Stimulated activated CD4-positive, alpha-beta T cell treated with anti-CD3 and anti-CD28 coated beads, Interleukin-15, amount 100 ng/mL, for 1 hour (primary cell): ENCODE measurements at regions not wholly inside any gene's neighbourhood (a gene's known extent, or its start where the extent isn't known, plus 50 kb on each side); places are given as distances from the start of the nearest gene placed in this dataset.
A peak's percentile ranks its signal among the peaks of the same experiment; 100 is the strongest.
"Not testable (repeated sequence)": the region's sequence is repeated elsewhere in the genome, so short reads cannot be mapped to it uniquely, and the experiment has no call there.

Source experiments
- DNase-seq, 2 donors: peaks; one replicate each; pipeline ENCODE4 v3.0.0-alpha.2; 2020; ENCODE audit warnings: low read depth in 1 of 2, low spot score in 1 of 2

DNA sequence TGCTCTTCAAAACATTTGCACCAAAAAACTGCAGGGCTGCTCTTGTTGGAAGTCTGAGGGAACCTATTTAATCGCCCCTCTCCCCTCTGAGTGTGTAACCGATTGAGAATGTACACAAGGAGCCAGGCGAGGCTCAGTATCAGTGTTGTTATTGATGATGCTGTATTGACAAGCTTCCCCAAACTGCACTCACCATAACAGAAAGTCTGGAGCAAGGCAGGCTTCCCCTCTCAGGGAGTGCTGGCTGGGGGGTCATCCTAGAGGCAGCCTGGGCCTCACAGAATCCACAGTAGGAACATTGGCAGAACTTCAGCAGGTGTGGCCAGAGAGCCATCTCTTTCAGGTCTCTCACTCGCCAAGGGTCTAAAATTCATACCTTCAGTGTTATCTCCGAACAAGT is 58.1 kb upstream of the TUNAR start:
- no peak for DNase-seq

DNA sequence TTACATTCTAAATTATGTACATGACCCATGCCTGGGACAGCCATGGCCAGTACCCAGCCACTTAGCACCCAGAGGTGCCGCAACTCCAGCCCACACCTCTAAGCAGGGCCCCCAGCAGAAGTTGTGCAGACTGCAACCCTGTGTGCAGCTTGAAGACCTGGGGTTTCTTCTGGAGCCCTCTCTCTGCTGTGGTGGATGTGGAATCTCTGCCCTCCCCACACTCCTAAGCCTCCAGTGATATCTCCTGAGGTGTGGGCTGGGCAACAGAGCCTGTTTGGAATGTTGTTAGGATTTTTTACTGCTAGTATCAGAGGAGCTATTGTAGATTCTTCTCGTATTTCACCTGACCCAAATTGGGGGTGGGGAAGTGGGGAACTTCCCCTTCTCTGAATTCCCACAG is 59.4 kb upstream of the TUNAR start:
- no peak for DNase-seq

- no peak for DNase-seq
These were observed 60.1 kb upstream of the TUNAR start for GRCh38 chr14:95816539-95816938.

GRCh38 chr14:95815226-95815690 is 61.4 kb upstream of the TUNAR start:
- DNase-seq = no peak

DNA sequence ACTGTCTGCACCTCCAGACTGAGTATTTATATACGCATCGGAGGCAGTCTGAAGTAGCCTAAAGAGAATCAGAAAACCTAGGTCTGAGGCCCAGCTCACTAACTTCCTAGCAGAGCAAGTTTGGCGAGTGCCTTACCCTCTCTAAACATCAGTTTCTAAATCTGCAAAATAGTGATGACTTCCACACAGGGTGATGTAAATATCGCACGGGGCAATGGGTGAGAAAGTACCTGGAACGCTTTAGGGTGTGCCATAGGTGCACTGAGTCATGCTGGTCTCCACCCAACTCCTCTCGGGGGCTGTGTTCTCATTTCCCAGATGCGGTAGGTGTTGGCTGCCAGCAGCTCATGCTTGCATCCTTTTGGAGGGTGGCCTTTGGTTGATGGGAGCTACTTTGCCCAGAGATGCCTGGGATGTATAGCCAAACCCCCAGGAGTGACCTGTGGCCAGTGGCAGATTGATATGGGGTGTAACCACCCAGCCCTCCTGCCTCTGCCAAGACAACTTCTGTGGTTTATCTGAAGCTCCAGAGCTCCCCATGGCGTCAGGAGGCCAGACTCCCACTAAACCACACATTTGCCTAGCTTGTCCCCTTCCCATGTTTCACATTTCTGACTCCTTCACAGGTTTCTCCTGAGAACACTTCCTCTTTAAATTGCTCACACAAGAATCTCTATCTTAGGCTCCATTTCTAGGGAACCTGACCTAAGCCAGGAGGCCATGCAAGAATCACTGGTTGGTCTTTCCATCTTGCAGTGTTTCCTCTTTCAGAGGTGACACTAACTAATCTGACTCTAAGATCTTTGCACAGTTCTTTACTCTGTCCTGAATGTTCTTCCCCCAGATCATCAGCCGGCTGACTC is 62.0 kb upstream of the TUNAR start:
- no peak for DNase-seq

DNA sequence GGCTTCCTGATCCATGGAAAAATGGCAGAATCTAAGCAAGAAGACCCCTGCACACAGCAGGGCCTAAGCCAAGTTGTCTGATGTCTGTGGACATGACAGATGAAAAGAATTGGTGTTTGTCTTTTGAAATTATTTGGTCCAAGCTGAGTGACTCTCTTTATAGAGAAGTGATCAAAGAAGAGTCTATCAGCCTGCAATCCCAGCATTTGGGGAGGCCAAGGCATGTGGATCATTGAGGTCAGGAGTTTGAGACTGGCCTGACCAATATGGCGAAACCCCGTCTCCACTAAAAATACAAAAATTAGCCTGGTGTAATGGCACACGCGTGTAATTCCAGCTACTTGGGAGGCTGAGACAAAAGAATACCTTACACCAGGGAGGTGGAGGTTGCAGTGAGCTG is 64.8 kb upstream of the TUNAR start:
- DNase-seq = no peak

- DNase-seq = no peak
These were observed 68.3 kb upstream of the TUNAR start for GRCh38 chr14:95808371-95808770.

DNA sequence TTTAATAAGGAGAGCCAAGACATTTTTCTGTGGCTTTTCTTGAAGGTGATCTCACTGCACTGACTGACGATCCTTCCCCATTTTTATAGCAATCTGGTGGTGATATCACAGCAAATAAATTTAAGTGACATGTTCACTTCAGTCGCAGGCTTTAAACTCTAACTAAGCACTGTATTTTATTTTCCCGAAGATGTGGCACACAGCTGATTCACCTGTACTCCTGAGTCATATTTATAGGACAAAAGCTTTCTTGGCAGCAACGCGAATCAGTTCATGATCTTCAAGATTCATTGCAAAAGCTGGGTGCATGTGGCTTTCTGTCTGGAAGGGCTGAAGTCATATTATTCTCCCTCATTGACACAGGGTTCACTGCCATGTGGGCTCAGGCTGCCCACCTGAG is 79.8 kb upstream of the TUNAR start:
- no peak for DNase-seq

DNA sequence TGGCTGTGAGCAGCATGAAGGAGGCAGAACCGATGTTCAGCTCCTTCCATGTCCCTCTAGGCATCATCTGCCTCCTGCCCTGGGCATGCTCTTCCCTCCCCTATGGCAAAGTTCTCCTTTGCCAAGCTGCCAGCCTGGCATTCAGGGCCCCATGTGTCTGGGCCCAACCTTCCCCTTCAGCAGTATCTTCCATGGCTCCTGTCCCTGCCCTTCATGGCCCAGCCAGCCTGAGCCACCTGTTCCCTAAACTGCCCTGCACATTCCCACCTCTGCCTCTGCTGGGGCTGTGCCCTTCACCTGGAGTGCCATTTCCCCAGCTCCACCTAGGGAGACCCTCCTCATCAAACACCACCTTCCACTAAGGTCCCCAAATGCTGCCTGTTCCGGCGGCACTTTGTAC is 74.0 kb upstream of the TCL1A start:
- no peak for DNase-seq

- DNase-seq = no peak
These were observed 72.6 kb upstream of the TCL1A start for GRCh38 chr14:95786566-95786965.

- no peak for DNase-seq
These were observed 70.2 kb upstream of the TCL1A start for GRCh38 chr14:95784137-95784536.

GRCh38 chr14:95776798-95777534 is 63.0 kb upstream of the TCL1A start:
- DNase-seq = no peak

GRCh38 chr14:95774265-95775160 is 60.6 kb upstream of the TCL1A start:
- peak; percentile 3 to 4 for DNase-seq

- DNase-seq = no peak
These were observed 56.9 kb upstream of the TCL1A start for GRCh38 chr14:95770777-95771176.

DNA sequence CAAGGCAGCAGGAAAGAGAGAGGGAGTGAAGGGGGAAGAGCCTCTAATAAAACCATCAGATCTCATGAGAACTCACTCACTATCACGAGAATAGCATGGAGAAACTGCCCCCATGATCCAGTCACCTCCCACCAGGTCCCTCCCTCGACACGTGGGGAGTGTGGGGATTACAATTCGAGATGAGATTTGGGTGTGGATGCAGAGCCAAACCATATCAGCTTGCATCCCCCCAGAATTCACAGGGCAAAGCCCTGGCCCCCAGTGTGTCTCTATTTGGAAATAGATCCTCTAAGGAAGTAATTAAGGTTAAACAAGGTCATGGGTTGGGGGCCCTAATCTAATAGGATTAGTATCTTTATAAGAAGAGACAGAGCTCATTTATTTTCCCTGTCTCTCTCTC is 56.1 kb upstream of the TCL1A start:
- no peak for DNase-seq

GRCh38 chr14:95769431-95769830 is 55.5 kb upstream of the TCL1A start:
- not testable (repeated sequence) for DNase-seq

DNA sequence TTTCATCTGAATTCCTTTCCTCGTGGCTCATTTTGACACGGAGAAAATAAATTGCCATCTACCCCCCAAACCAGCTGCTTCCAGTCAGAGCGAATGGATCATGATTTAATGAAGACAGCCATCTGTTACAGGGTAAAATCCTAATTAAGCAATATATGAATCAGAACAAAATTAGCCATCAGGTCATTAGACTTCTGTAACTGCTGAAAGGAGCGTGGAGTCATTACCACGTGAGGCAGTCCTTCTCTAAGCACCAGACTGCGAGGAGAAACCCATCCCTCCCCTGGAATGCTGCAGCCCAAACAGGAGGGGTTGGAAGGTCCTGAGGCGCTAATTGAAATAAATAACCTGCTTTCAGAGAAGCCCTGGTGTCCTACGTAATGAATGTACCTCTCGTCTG is 51.1 kb upstream of the TCL1A start:
- DNase-seq = no peak

GRCh38 chr14:95763875-95764274 is 50.0 kb upstream of the TCL1A start:
- DNase-seq = no peak
